Endothelial cell of umbilical vein (primary cell): ENCODE measurements at regions not wholly inside any gene's neighbourhood (a gene's known extent, or its start where the extent isn't known, plus 50 kb on each side); places are given as distances from the start of the nearest gene placed in this dataset.

Source experiments
- BruUV-seq: library from RNA; stranded (reverse); fragments of 400-500 nt; replicated peaks from 2 replicates; lab custom pipeline; 2021; lab: Mats Ljungman, UMichigan
- CTCF ChIA-PET: fragments of 300-600, 350-600 bp; sonication (Branson Sonifier 250); formaldehyde crosslinking; loops from one replicate; lab custom pipeline; 2021; ENCODE audit warnings: antibody characterized with exemption, inconsistent platforms; lab: Charles Lee
- POLR2A ChIA-PET: fragments of 300-600, 350-600 bp; sonication (Branson Sonifier 250); formaldehyde crosslinking; loops from one replicate; lab custom pipeline; 2021; ENCODE audit warnings: antibody characterized with exemption, inconsistent platforms; lab: Charles Lee
- DNase-seq: peaks from one replicate; pipeline ENCODE4 v3.0.0-alpha.2; 2011; ENCODE audit warnings: low read depth, low spot score
- FAIRE-seq: peaks from 2 replicates; lab custom pipeline; 2011; peaks lifted over from hg19 to GRCh38; lab: Jason Lieb, UNC
- H2AFZ ChIP-seq: 2 replicates; pipeline ENCODE4 v1.6.0; 2012; ENCODE audit warnings: low read depth, low read length, control low read depth, inconsistent platforms
- H3K27ac ChIP-seq: 2 replicates; pipeline ENCODE4 v1.5.1; 2011; ENCODE audit warnings: low read depth, mild to moderate bottlenecking, control low read depth, low read length, moderate library complexity; ENCODE audit not compliant: insufficient read depth
- H3K27me3 ChIP-seq, 2 experiments: 2 replicates each; pipeline versions ENCODE4 v1.6.0 to v1.6.1; 2011; ENCODE audit warnings: low read length in 2 of 2, mixed read lengths in 1 of 2; ENCODE audit not compliant: control insufficient read depth in 2 of 2, insufficient read depth in 2 of 2
- H3K36me3 ChIP-seq, 2 experiments: 2 replicates in 1 of 2; 3 replicates in 1 of 2; pipeline ENCODE4 v1.5.1; 2011; ENCODE audit warnings: low read length in 2 of 2, mild to moderate bottlenecking in 1 of 2, moderate library complexity in 1 of 2; ENCODE audit not compliant: control insufficient read depth in 2 of 2, insufficient read depth in 2 of 2; ENCODE audit errors: extremely low read depth in 1 of 2
- H3K4me1 ChIP-seq: 3 replicates; pipeline ENCODE4 v1.5.1; 2011; ENCODE audit warnings: mild to moderate bottlenecking, low read length; ENCODE audit not compliant: control insufficient read depth, insufficient read depth; ENCODE audit errors: extremely low read depth
- H3K4me2 ChIP-seq: 2 replicates; pipeline ENCODE4 v1.6.1; 2011; ENCODE audit warnings: low read length, control low read depth, mixed read lengths; ENCODE audit not compliant: insufficient read depth
- H3K4me3 ChIP-seq, 3 experiments: fragments of 200-600 bp in 1 of 3; sonication (generic), shearing (Covaris generic) in 1 of 3; replicated peaks in 1 of 3; 2 replicates each; pipeline ENCODE4 v1.5.1; 2011 to 2016; ENCODE audit warnings: control low read depth in 3 of 3, low read length in 3 of 3, mild to moderate bottlenecking in 2 of 3, inconsistent platforms in 1 of 3, low read depth in 1 of 3, moderate library complexity in 1 of 3; ENCODE audit not compliant: insufficient read depth in 1 of 3
- H3K79me2 ChIP-seq: 2 replicates; pipeline ENCODE4 v1.6.0; 2012; ENCODE audit warnings: low read length, inconsistent platforms; ENCODE audit not compliant: control insufficient read depth, insufficient read depth
- H3K9ac ChIP-seq: replicated peaks from 2 replicates; pipeline ENCODE3; 2011; ENCODE audit warnings: low read length, control low read depth; ENCODE audit not compliant: insufficient read depth; ENCODE audit errors: extremely low read depth
- H3K9me1 ChIP-seq: replicated peaks from 3 replicates; pipeline ENCODE4 v1.6.0; 2011; ENCODE audit warnings: mild to moderate bottlenecking, low read length; ENCODE audit not compliant: control insufficient read depth, insufficient read depth; ENCODE audit errors: extremely low read depth
- H3K9me3 ChIP-seq: replicated peaks from 2 replicates; pipeline ENCODE4 v1.5.1; 2012; ENCODE audit warnings: low read length, inconsistent platforms; ENCODE audit not compliant: control insufficient read depth, insufficient read depth
- H4K20me1 ChIP-seq: replicated peaks from 2 replicates; pipeline ENCODE3; 2011; ENCODE audit warnings: mild to moderate bottlenecking, low read length; ENCODE audit not compliant: control insufficient read depth, insufficient read depth; ENCODE audit errors: extremely low read depth
- CTCF ChIP-seq, 2 donors: IDR thresholded peaks; 1 replicate in 1 of 2; 2 replicates in 1 of 2; pipeline ENCODE4 v1.5.1; 2011; ENCODE audit warnings: low read length in 2 of 2, mild to moderate bottlenecking in 2 of 2, moderate library complexity in 2 of 2, control low read depth in 1 of 2, inconsistent platforms in 1 of 2, low read depth in 1 of 2; ENCODE audit not compliant: insufficient read depth in 1 of 2; ENCODE audit errors: extremely low read depth in 1 of 2
- EZH2 ChIP-seq: IDR thresholded peaks from 2 replicates; pipeline ENCODE4 v1.6.1; 2012; ENCODE audit warnings: borderline replicate concordance, low read depth, mild to moderate bottlenecking, moderate library complexity, low read length, inconsistent platforms; ENCODE audit not compliant: severe bottlenecking
- FOS ChIP-seq: IDR thresholded peaks from 2 replicates; pipeline ENCODE4 v1.6.1; 2011; ENCODE audit warnings: mild to moderate bottlenecking, low read length, moderate library complexity, borderline replicate concordance; ENCODE audit not compliant: insufficient read depth
- GATA2 ChIP-seq: IDR thresholded peaks from 2 replicates; pipeline ENCODE4 v1.7.0; 2011; ENCODE audit warnings: low read depth, mild to moderate bottlenecking, moderate library complexity, mixed read lengths, low read length; ENCODE audit not compliant: insufficient read length, insufficient read depth
- JUN ChIP-seq: IDR thresholded peaks from 2 replicates; pipeline ENCODE4 v1.6.1; 2011; ENCODE audit warnings: borderline replicate concordance, low read depth; ENCODE audit not compliant: insufficient read length, insufficient read depth
- MAX ChIP-seq: IDR thresholded peaks from 2 replicates; pipeline ENCODE4 v1.6.1; 2011; ENCODE audit not compliant: insufficient read depth, insufficient read length
- MYC ChIP-seq: IDR thresholded peaks from one replicate; pipeline ENCODE4 v1.6.1; 2011; ENCODE audit warnings: mild to moderate bottlenecking, low read depth, low read length
- POLR2A ChIP-seq: IDR thresholded peaks from 2 replicates; pipeline ENCODE4 v1.6.1; 2012; ENCODE audit warnings: low read depth, mild to moderate bottlenecking, control low read depth, low read length
- POLR2AphosphoS5 ChIP-seq: IDR thresholded peaks from 2 replicates; pipeline ENCODE4 v1.6.1; 2012; ENCODE audit warnings: low read depth, mild to moderate bottlenecking, control low read depth, low read length, moderate library complexity; ENCODE audit not compliant: insufficient read depth
- dilution Hi-C: fragments of 300-500 bp; cut with MboI; formaldehyde crosslinking; loops from one replicate; pipeline ENCODE4 v1.15.0; 2019; ENCODE audit warnings: low sequenced_read_pairs; ENCODE audit not compliant: extremely low pct_ligation_motif_present
- intact Hi-C: fragments of 100-400 bp; cut with micrococcal nuclease; formaldehyde crosslinking; loops from one replicate; pipeline ENCODE4 v1.10.0; 2022

- Histone ChIP-seq H4K20me1 (no peaks in the 10 kb centered on the region), H2AFZ (no peak overlapping the region), H3K79me2 (no peaks in the 10 kb centered on the region), H3K4me3 (no peak overlapping the region), H3K4me2 (no peak overlapping the region), H3K9me3 (no peaks in the 10 kb centered on the region), H3K9me1 (no peaks in the 10 kb centered on the region), H3K27me3 (no peaks in the 10 kb centered on the region), H3K9ac (no peak overlapping the region), H3K4me1 (no peaks in the 10 kb centered on the region), H3K36me3 (no peaks in the 10 kb centered on the region), H3K27ac (no peak overlapping the region)
- BruUV-seq: no TSS peak
- TF ChIP-seq GATA2: no peak
- no peak for TF ChIP-seq MYC
- no peak for TF ChIP-seq POLR2A
- no peak for TF ChIP-seq CTCF (IDR thresholded peaks at IDR 0.05; ENCODE audit: extremely low read depth in 1 of 2, insufficient read depth in 1 of 2, low read depth in 1 of 2, low read length in 2 of 2)
- no peak for TF ChIP-seq EZH2
- no peak for TF ChIP-seq FOS
- TF ChIP-seq POLR2AphosphoS5: no peak
- TF ChIP-seq MAX: no peak
- TF ChIP-seq JUN: no peak
- ChIA-PET POLR2A (no interaction called here), CTCF (no interaction called here)
- intact Hi-C loops: no loop called here
- dilution Hi-C loops: no loop called here
- DNase-seq (no peak), FAIRE-seq (no peak)
These were observed 269.6 kb upstream of the CFAP20DC start for GRCh38 chr3:59319442-59319841.
